Epithelial cell of esophagus (primary cell): ENCODE measurements at regions not wholly inside any gene's neighbourhood (a gene's known extent, or its start where the extent isn't known, plus 50 kb on each side); places are given as distances from the start of the nearest gene placed in this dataset.

Source experiments
- DNase-seq: peaks from one replicate; pipeline ENCODE4 v3.0.0; 2010; ENCODE audit warnings: low read depth
- H3K4me3 ChIP-seq: 2 replicates; pipeline ENCODE4 v1.5.1; 2011; ENCODE audit warnings: mild to moderate bottlenecking, low read length, control low read depth
- TF ChIP-seq, protein P1 (sequence below): IDR thresholded peaks from 2 replicates; pipeline ENCODE4 v1.5.1; 2011; ENCODE audit warnings: low read depth, mild to moderate bottlenecking, low read length, control low read depth, inconsistent platforms; ENCODE audit not compliant: insufficient read depth; ENCODE audit errors: missing control alignments

DNA sequence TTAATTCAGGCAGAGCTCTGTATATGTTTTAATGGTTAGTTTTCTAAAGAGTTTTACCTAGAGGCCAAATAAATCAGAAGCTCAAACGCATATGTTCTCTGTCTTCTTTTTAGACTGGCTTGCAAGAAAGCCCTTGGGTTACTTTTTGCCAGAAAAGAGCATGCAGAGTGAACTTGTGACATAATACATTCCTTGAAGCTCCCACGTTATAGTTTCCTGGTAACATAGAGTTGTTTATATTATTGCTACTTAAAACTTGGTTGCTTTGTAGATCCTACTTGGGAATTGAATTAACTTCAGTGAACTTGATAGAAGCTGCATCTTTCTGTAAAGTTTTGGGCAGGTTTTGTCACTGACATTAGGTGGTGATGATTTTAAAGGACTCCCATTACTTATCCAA, 102.9 kb downstream of the C9orf152 start:
- H3K4me3 ChIP-seq, result no peak overlapping the region
- TF ChIP-seq, protein P1, sequence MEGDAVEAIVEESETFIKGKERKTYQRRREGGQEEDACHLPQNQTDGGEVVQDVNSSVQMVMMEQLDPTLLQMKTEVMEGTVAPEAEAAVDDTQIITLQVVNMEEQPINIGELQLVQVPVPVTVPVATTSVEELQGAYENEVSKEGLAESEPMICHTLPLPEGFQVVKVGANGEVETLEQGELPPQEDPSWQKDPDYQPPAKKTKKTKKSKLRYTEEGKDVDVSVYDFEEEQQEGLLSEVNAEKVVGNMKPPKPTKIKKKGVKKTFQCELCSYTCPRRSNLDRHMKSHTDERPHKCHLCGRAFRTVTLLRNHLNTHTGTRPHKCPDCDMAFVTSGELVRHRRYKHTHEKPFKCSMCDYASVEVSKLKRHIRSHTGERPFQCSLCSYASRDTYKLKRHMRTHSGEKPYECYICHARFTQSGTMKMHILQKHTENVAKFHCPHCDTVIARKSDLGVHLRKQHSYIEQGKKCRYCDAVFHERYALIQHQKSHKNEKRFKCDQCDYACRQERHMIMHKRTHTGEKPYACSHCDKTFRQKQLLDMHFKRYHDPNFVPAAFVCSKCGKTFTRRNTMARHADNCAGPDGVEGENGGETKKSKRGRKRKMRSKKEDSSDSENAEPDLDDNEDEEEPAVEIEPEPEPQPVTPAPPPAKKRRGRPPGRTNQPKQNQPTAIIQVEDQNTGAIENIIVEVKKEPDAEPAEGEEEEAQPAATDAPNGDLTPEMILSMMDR, result no peak

DNA sequence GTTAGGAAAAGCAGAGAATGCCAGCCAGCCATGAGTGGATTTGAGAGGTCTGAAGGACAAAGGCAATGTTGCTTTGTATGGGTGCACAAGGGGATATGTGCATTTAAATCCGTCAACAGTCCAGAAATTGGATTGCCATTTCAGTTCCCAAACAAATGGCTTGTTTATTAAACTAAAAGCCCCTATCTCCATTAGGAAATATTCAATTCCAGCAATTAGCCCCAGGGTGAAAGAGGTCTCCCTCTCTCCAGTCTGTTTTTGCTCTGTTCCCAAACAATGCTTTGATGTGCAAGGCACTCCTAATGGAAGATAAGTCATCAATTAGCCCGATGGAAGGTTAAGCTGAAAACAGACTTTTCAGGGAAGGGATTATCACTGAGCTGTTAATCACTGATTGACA, 101.3 kb downstream of the C9orf152 start:
- H3K4me3 ChIP-seq, result no peak overlapping the region
- TF ChIP-seq, protein P1, result no peak
- no peak for DNase-seq

More for the DNA sequence above, 102.9 kb downstream of the C9orf152 start:
- DNase-seq, result no peak

DNA sequence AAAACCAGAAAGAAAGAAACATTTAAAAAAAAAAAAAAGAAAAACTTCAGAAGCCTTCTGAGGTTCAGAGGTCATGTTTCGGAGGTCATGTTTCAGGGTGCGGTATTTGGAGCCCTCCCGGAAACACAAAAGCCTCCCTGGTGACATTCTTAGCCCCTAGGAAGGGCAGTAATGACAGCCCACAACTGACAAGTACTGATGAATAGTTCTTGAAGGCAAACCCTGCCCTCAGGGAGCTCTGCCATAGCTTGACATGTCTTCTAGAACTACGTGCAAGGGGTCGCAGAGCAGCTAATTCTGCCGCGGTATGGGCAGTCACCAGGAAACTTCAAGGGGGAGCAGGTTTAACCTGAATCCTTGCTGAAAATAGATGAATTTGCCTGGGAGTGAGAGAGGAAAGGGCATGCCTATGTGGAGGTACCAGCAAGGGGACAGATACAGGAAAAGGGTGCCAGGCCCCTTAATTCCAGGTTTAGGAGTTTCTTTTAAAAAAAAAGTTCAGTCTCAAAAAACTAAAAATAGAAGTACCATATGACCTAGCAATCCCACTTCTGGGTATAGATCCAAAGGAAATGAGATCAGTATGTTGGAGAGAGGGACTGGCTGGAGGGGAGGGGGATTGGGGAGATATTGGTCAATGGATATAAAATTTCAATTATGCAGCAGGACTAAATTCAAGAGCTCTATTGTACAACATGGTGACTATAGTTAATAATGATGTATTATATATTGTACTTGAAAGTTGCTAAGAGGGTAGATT, 98.4 kb downstream of the C9orf152 start:
- no peak overlapping the region for H3K4me3 ChIP-seq
- TF ChIP-seq, protein P1, result no peak
- DNase-seq, result no peak

DNA sequence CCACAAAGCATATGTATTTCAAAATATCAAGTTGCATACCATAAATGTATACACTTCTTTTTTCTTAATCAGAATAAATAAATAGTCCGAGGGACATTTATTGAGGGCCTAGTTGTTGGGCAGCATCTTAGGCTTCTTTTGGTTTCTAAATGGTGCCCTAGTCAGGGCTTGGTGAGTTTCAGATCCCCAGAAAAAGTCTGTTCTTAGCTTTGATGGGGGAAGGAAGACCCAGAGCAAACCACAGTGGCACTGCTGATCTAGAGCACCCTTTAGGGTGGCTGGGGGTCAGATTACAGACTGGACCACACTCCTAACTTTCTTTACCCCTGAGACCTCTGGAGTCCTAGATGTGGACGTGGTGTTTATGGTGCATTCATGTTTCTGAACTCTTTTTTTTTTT, 97.8 kb downstream of the C9orf152 start:
- TF ChIP-seq, protein P1, result no peak
- no peak for DNase-seq
- H3K4me3 ChIP-seq, result no peak overlapping the region

DNA sequence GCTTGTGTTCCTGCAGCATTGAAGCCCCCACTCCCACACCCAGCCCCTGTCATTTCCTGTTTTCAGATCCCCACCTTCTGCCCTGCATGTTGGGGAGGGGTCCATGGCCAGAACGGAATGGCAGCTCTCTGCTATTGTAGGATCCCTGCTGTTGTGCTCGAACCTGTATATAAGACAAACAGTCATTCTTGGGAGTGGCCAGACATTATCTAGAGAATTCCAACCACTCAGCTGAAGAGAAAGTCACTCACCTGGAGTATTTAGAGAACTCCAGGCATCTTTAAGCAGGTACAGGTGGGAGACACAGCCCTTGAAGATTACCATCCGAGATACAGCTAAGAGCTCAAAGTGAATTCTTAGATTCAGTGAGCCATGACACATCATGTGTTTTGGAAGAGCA, 96.1 kb downstream of the C9orf152 start:
- no peak for DNase-seq
- TF ChIP-seq, protein P1, result no peak
- no peak overlapping the region for H3K4me3 ChIP-seq

DNA sequence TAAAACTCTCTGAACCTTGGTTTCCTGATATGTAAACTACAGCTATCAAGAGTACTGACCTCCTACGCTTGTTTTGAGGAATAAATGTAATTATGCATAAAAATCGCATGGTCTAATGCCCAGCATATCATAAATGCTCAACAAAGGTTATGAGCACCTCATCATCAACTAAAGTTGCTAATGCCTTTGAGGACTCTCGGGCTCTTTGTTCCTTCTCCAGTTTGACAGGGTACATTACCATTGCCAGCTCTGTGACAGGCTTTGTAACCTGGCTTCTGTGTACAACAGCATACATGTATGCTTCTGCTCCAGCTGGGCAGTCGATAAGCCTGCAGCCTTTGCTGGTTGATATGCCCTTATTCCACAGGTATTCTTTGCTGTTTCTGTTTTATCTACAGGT, 95.2 kb downstream of the C9orf152 start:
- H3K4me3 ChIP-seq, result no peak overlapping the region
- TF ChIP-seq, protein P1, result no peak
- no peak for DNase-seq
